HEK293 (cell line): ENCODE measurements at regions not wholly inside any gene's neighbourhood (a gene's known extent, or its start where the extent isn't known, plus 50 kb on each side); places are given as distances from the start of the nearest gene placed in this dataset.

ENCODE experiments used
- CTCF ChIA-PET: fragments of 350-600 bp; formaldehyde crosslinking; extraction: SDS; loops from one replicate; lab custom pipeline; 2021; ENCODE audit warnings: antibody characterized with exemption; lab: Yijun Ruan, JAX
- POLR2A ChIA-PET: fragments of 300-600 bp; formaldehyde crosslinking; extraction: SDS; loops from one replicate; lab custom pipeline; 2020; ENCODE audit warnings: antibody characterized with exemption, inconsistent platforms; lab: Yijun Ruan, JAX
- H3K27ac ChIP-seq: fragments of 200-500 bp; sonication (Bioruptor generic); 2 replicates; pipeline ENCODE4 v1.5.1; 2014; ENCODE audit warnings: low read depth, low read length, control low read depth, inconsistent platforms; ENCODE audit errors: extremely low read depth
- H3K36me3 ChIP-seq, 2 experiments: fragments of 200-500 bp in 1 of 2; sonication (Bioruptor generic) in 1 of 2; 1 replicate in 1 of 2; 2 replicates in 1 of 2; pipeline ENCODE4 v1.5.1; 2014 to 2017; ENCODE audit warnings: inconsistent platforms in 2 of 2, low read length in 2 of 2; ENCODE audit not compliant: control insufficient read depth in 2 of 2, insufficient read depth in 1 of 2
- H3K4me1 ChIP-seq: fragments of 200-500 bp; sonication (Bioruptor generic); 2 replicates; pipeline ENCODE4 v1.5.1; 2014; ENCODE audit warnings: mild to moderate bottlenecking, low read length, inconsistent platforms; ENCODE audit not compliant: control insufficient read depth, insufficient read depth
- H3K4me3 ChIP-seq: 2 replicates; pipeline ENCODE4 v1.5.1; 2011; ENCODE audit warnings: low read depth, mild to moderate bottlenecking, control low read depth, low read length, moderate library complexity
- H3K9me3 ChIP-seq: fragments of 200-500 bp; sonication (Bioruptor generic); 2 replicates; pipeline ENCODE4 v1.5.1; 2014; ENCODE audit warnings: low read depth, low read length, inconsistent platforms; ENCODE audit not compliant: control insufficient read depth, insufficient read depth
- HIC1 ChIP-seq: fragments of 450-650 bp; formaldehyde crosslinking; IDR thresholded peaks from 2 replicates; pipeline ENCODE4 v1.5.1; 2016; ENCODE audit warnings: missing biosample characterization, missing genetic modification characterization
- KLF17 ChIP-seq: fragments of 450-650 bp; formaldehyde crosslinking; IDR thresholded peaks from 2 replicates; pipeline ENCODE4 v1.5.1; 2016; ENCODE audit warnings: missing biosample characterization, missing genetic modification characterization
- OVOL3 ChIP-seq: fragments of 450-650 bp; formaldehyde crosslinking; IDR thresholded peaks from 2 replicates; pipeline ENCODE4 v1.5.1; 2016; ENCODE audit warnings: missing biosample characterization, missing genetic modification characterization
- PRDM4 ChIP-seq: fragments of 450-650 bp; formaldehyde crosslinking; IDR thresholded peaks from 2 replicates; pipeline ENCODE4 v1.5.1; 2017; ENCODE audit warnings: missing biosample characterization, missing genetic modification characterization
- SCRT2 ChIP-seq: fragments of 450-650 bp; formaldehyde crosslinking; IDR thresholded peaks from 2 replicates; pipeline ENCODE4 v1.5.1; 2016; ENCODE audit warnings: missing biosample characterization, missing genetic modification characterization
- WT1 ChIP-seq: fragments of 450-650 bp; formaldehyde crosslinking; IDR thresholded peaks from 2 replicates; pipeline ENCODE4 v1.5.1; 2016; ENCODE audit warnings: missing biosample characterization, missing genetic modification characterization
- ZBTB11 ChIP-seq: fragments of 450-650 bp; formaldehyde crosslinking; conservative IDR thresholded peaks from 2 replicates; pipeline ENCODE4 v1.5.1; 2016; ENCODE audit warnings: low read depth, missing biosample characterization, missing genetic modification characterization
- ZBTB17 ChIP-seq: fragments of 450-650 bp; formaldehyde crosslinking; IDR thresholded peaks from 2 replicates; pipeline ENCODE4 v1.5.1; 2016; ENCODE audit warnings: missing biosample characterization, missing genetic modification characterization
- ZNF112 ChIP-seq: fragments of 450-650 bp; formaldehyde crosslinking; IDR thresholded peaks from 2 replicates; pipeline ENCODE4 v1.5.0; 2017; ENCODE audit warnings: missing biosample characterization, missing genetic modification characterization
- ZNF121 ChIP-seq: fragments of 450-650 bp; formaldehyde crosslinking; IDR thresholded peaks from 2 replicates; pipeline ENCODE4 v1.5.1; 2016; ENCODE audit warnings: missing biosample characterization, missing genetic modification characterization
- ZNF133 ChIP-seq: fragments of 450-650 bp; formaldehyde crosslinking; IDR thresholded peaks from 2 replicates; pipeline ENCODE4 v1.5.1; 2016; ENCODE audit warnings: missing biosample characterization, missing genetic modification characterization
- ZNF214 ChIP-seq: fragments of 450-650 bp; formaldehyde crosslinking; IDR thresholded peaks from 2 replicates; pipeline ENCODE4 v1.5.1; 2017; ENCODE audit warnings: missing biosample characterization, mild to moderate bottlenecking, missing genetic modification characterization, borderline replicate concordance
- ZNF221 ChIP-seq: fragments of 450-650 bp; formaldehyde crosslinking; IDR thresholded peaks from 2 replicates; pipeline ENCODE4 v1.5.1; 2017; ENCODE audit warnings: missing biosample characterization, missing genetic modification characterization, borderline replicate concordance
- ZNF248 ChIP-seq: fragments of 450-650 bp; formaldehyde crosslinking; IDR thresholded peaks from 2 replicates; pipeline ENCODE4 v1.5.1; 2017; ENCODE audit warnings: missing biosample characterization, missing genetic modification characterization
- ZNF292 ChIP-seq: fragments of 450-650 bp; formaldehyde crosslinking; IDR thresholded peaks from 2 replicates; pipeline ENCODE4 v1.5.1; 2016; ENCODE audit warnings: low read depth, missing biosample characterization, missing genetic modification characterization, borderline replicate concordance
- ZNF341 ChIP-seq: fragments of 450-650 bp; formaldehyde crosslinking; IDR thresholded peaks from 2 replicates; pipeline ENCODE4; 2016; ENCODE audit warnings: low read depth, missing biosample characterization, missing genetic modification characterization
- ZNF366 ChIP-seq: fragments of 450-650 bp; formaldehyde crosslinking; conservative IDR thresholded peaks from 2 replicates; pipeline ENCODE4 v1.5.1; 2016; ENCODE audit warnings: missing biosample characterization, missing genetic modification characterization
- ZNF37A ChIP-seq: fragments of 450-650 bp; IDR thresholded peaks from 2 replicates; pipeline ENCODE4 v1.5.1; 2018; ENCODE audit warnings: missing biosample characterization, missing genetic modification characterization
- ZNF394 ChIP-seq: fragments of 450-650 bp; formaldehyde crosslinking; IDR thresholded peaks from 2 replicates; pipeline ENCODE4 v1.5.1; 2016; ENCODE audit warnings: missing biosample characterization, missing genetic modification characterization, mild to moderate bottlenecking, moderate library complexity, borderline replicate concordance
- ZNF530 ChIP-seq: fragments of 450-650 bp; formaldehyde crosslinking; IDR thresholded peaks from 2 replicates; pipeline ENCODE4 v1.5.1; 2016; ENCODE audit warnings: low read depth, missing biosample characterization, missing genetic modification characterization
- ZNF549 ChIP-seq: fragments of 450-650 bp; IDR thresholded peaks from 2 replicates; pipeline ENCODE4 v1.5.1; 2018; ENCODE audit warnings: missing biosample characterization, missing genetic modification characterization, mild to moderate bottlenecking, inconsistent platforms, moderate library complexity
- ZNF571 ChIP-seq: fragments of 450-650 bp; formaldehyde crosslinking; IDR thresholded peaks from 2 replicates; pipeline ENCODE4 v1.5.0; 2017; ENCODE audit warnings: missing biosample characterization, missing genetic modification characterization
- ZNF580 ChIP-seq: fragments of 450-650 bp; formaldehyde crosslinking; IDR thresholded peaks from 2 replicates; pipeline ENCODE4 v1.5.1; 2016; ENCODE audit warnings: missing biosample characterization, missing genetic modification characterization
- ZNF626 ChIP-seq: fragments of 450-650 bp; sonication (Bioruptor Pico); formaldehyde crosslinking; IDR thresholded peaks from 2 replicates; pipeline ENCODE4 v1.5.1; 2018; ENCODE audit warnings: missing biosample characterization, missing genetic modification characterization, inconsistent platforms
- ZNF660 ChIP-seq: fragments of 450-650 bp; IDR thresholded peaks from 2 replicates; pipeline ENCODE4 v1.5.1; 2018; ENCODE audit warnings: missing biosample characterization, mild to moderate bottlenecking, missing genetic modification characterization
- ZNF707 ChIP-seq: fragments of 450-650 bp; formaldehyde crosslinking; IDR thresholded peaks from 2 replicates; pipeline ENCODE4 v1.5.1; 2016; ENCODE audit warnings: missing biosample characterization, missing genetic modification characterization
- ZNF830 ChIP-seq: fragments of 450-650 bp; IDR thresholded peaks from 2 replicates; pipeline ENCODE4 v1.5.0; 2018; ENCODE audit warnings: missing biosample characterization, missing genetic modification characterization, low read depth, mild to moderate bottlenecking, moderate library complexity
- ZNF843 ChIP-seq: fragments of 450-650 bp; formaldehyde crosslinking; IDR thresholded peaks from 2 replicates; pipeline ENCODE4 v1.5.1; 2016; ENCODE audit warnings: missing biosample characterization, missing genetic modification characterization

GRCh38 chr12:13534242-13534641 lies 337.7 kb downstream of the EMP1 start:
- Histone ChIP-seq H3K4me1 (no peaks in the 10 kb centered on the region), H3K9me3 (no peaks in the 10 kb centered on the region), H3K27ac (no peak overlapping the region), H3K4me3 (no peak overlapping the region), H3K36me3 (no peaks in the 10 kb centered on the region)
- CTCF ChIA-PET, result interaction anchor here (0.5 to 3.3 kb wide), 43 partner anchors 9 to 456 kb away, joined by 3 to 33 read pairs (median 4); no protein-coding TSS in a partner anchor
- no peak for TF ChIP-seq ZNF707 (tag by site-specific recombination)
- TF ChIP-seq ZBTB11 (tag by site-specific recombination), result no peak
- no peak for TF ChIP-seq ZNF221 (tag by site-specific recombination)
- no peak for TF ChIP-seq ZNF549 (tag by site-specific recombination)
- TF ChIP-seq ZNF660, result no peak
- no peak for TF ChIP-seq ZNF341 (tag by site-specific recombination)
- TF ChIP-seq ZNF37A, result no peak
- TF ChIP-seq ZNF626 (tag by site-specific recombination), result no peak
- no peak for TF ChIP-seq SCRT2 (tag by site-specific recombination)
- TF ChIP-seq ZNF530, result no peak
- no peak for TF ChIP-seq ZNF580 (tag by site-specific recombination)
- no peak for TF ChIP-seq HIC1 (tag by site-specific recombination)
- TF ChIP-seq ZNF121 (tag by site-specific recombination), result no peak
- no peak for TF ChIP-seq ZNF366 (tag by site-specific recombination)
- no peak for TF ChIP-seq ZNF830 (tag by site-specific recombination)
- TF ChIP-seq WT1 (tag by site-specific recombination), result no peak
- POLR2A ChIA-PET, result no interaction called here

GRCh38 chr12:13530966-13531365 lies 334.4 kb downstream of the EMP1 start:
- Histone ChIP-seq H3K4me3 (no peak overlapping the region), H3K27ac (no peak overlapping the region), H3K4me1 (no peaks in the 10 kb centered on the region), H3K36me3 (no peaks in the 10 kb centered on the region), H3K9me3 (no peaks in the 10 kb centered on the region)
- CTCF ChIA-PET, result interaction anchor here (0.6 to 2.8 kb wide), 3 partner anchors 10 to 169 kb away, joined by 3 to 11 read pairs (median 7); no protein-coding TSS in a partner anchor
- POLR2A ChIA-PET, result no interaction called here
- TF ChIP-seq ZNF112 (tag by site-specific recombination), result no peak
- TF ChIP-seq ZNF530, result no peak
- no peak for TF ChIP-seq ZNF214 (tag by site-specific recombination)
- TF ChIP-seq KLF17 (tag by site-specific recombination), result no peak
- no peak for TF ChIP-seq ZNF394 (tag by site-specific recombination)
- TF ChIP-seq PRDM4 (tag by site-specific recombination), result no peak
- no peak for TF ChIP-seq ZNF571 (tag by site-specific recombination)
- TF ChIP-seq ZBTB17, result no peak
- no peak for TF ChIP-seq ZNF292 (tag by site-specific recombination)
- no peak for TF ChIP-seq ZNF248 (tag by site-specific recombination)
- no peak for TF ChIP-seq ZNF707 (tag by site-specific recombination)
- TF ChIP-seq ZNF133, result no peak
- TF ChIP-seq OVOL3 (tag by site-specific recombination), result no peak
- no peak for TF ChIP-seq ZNF843 (tag by site-specific recombination)
